NT2/D1 (cell line): ENCODE measurements at regions not wholly inside any gene's neighbourhood (a gene's known extent, or its start where the extent isn't known, plus 50 kb on each side); places are given as distances from the start of the nearest gene placed in this dataset.

ENCODE experiments used
- DNase-seq: peaks from one replicate; pipeline ENCODE4 v3.0.0-alpha.2; 2011; ENCODE audit warnings: low read depth, low spot score
- H3K27me3 ChIP-seq: 2 replicates; pipeline ENCODE4 v1.6.0; 2011; ENCODE audit warnings: mild to moderate bottlenecking; ENCODE audit not compliant: insufficient read length, insufficient read depth
- H3K36me3 ChIP-seq: 2 replicates; pipeline ENCODE4 v1.6.1; 2011; ENCODE audit warnings: mild to moderate bottlenecking, low read length, mixed read lengths; ENCODE audit not compliant: insufficient read depth, insufficient read length
- H3K4me1 ChIP-seq: 2 replicates; pipeline ENCODE4 v1.5.1; 2011; ENCODE audit not compliant: insufficient read depth, insufficient read length
- H3K4me3 ChIP-seq: 2 replicates; pipeline ENCODE4 v1.5.1; 2011; ENCODE audit warnings: low read depth; ENCODE audit not compliant: insufficient read length
- H3K9ac ChIP-seq: 2 replicates; pipeline ENCODE4 v1.6.0; 2011; ENCODE audit warnings: low read depth; ENCODE audit not compliant: insufficient read length
- H3K9me3 ChIP-seq: 2 replicates; pipeline ENCODE4 v1.5.1; 2011; ENCODE audit warnings: mild to moderate bottlenecking, low read length; ENCODE audit not compliant: insufficient read depth
- SUZ12 ChIP-seq: IDR thresholded peaks from 2 replicates; pipeline ENCODE4 v1.6.1; 2011; ENCODE audit not compliant: insufficient read length, insufficient read depth; ENCODE audit errors: extremely low read depth
- YY1 ChIP-seq: IDR thresholded peaks from 2 replicates; pipeline ENCODE4 v1.6.1; 2011; ENCODE audit not compliant: insufficient read length, insufficient read depth
- ZNF274 ChIP-seq: IDR thresholded peaks from 2 replicates; pipeline ENCODE4 v1.6.1; 2011; ENCODE audit warnings: mild to moderate bottlenecking, low read depth, low read length

DNA sequence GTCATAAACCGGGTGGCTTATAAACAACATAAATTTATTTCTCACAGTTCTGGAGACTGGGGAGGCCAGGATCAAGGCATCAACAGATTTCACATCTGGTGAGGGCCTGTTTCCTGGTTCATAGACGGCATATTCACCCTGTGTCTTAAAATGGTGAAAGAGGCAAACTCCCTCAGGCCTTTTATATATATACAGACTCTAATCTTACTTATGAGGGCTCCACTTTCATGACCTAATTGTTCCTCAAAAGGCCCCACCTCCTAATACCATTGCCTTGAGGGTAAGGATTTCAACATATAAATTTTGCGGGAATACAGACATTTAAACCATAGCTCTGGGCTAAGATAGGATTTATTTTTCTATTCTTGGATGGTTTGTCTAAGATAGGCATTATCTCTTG lies 187.2 kb downstream of the PPP1R3A start:
- no peak for DNase-seq
- Histone ChIP-seq H3K9me3 (no peaks in the 10 kb centered on the region), H3K4me1 (no peaks in the 10 kb centered on the region), H3K27me3 (no peaks in the 10 kb centered on the region), H3K4me3 (no peak overlapping the region), H3K9ac (no peak overlapping the region), H3K36me3 (no peaks in the 10 kb centered on the region)
- TF ChIP-seq ZNF274: no peak
- TF ChIP-seq SUZ12: no peak

DNA sequence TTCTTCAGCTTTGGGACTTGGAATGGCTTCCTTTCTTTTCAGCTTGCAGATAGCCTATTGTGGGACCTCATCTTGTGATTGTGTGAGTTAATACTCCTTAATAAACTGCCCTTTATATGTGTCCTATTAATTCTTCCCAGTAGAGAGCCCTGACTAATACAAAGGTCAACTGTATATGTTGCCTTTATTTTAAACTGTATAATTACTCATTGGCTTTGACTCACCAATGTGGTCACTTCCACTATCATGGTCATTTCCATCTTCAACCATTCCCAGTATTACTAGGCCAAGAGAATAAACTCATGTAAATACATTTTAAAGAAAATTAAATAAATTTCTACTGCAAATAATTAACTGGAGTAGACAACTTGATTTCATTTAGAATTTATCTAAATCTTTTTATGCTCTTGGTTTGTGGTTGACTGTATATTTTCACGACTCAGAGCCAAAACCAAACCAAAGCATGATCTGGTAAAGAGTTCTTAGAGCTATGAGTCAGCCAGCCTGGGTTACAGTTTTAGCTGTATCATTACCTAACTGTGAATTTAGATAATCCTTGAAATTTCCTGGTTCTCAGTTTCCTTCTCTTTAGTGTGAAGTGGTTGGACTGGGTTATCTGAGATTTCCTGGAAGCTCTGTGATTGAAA lies 188.4 kb downstream of the PPP1R3A start:
- Histone ChIP-seq H3K9ac (no peak overlapping the region), H3K4me1 (no peaks in the 10 kb centered on the region), H3K4me3 (no peak overlapping the region), H3K36me3 (no peaks in the 10 kb centered on the region), H3K27me3 (no peaks in the 10 kb centered on the region), H3K9me3 (no peaks in the 10 kb centered on the region)
- DNase-seq: no peak
- TF ChIP-seq SUZ12 (no peak), ZNF274 (no peak), YY1 (no peak)

GRCh38 chr7:113727486-113727885 lies 191.3 kb downstream of the PPP1R3A start:
- DNase-seq: no peak
- Histone ChIP-seq H3K9ac (no peak overlapping the region), H3K4me1 (no peaks in the 10 kb centered on the region), H3K36me3 (no peaks in the 10 kb centered on the region), H3K27me3 (no peaks in the 10 kb centered on the region), H3K4me3 (no peak overlapping the region), H3K9me3 (no peaks in the 10 kb centered on the region)
- TF ChIP-seq ZNF274 (no peak), YY1 (no peak), SUZ12 (no peak)

DNA sequence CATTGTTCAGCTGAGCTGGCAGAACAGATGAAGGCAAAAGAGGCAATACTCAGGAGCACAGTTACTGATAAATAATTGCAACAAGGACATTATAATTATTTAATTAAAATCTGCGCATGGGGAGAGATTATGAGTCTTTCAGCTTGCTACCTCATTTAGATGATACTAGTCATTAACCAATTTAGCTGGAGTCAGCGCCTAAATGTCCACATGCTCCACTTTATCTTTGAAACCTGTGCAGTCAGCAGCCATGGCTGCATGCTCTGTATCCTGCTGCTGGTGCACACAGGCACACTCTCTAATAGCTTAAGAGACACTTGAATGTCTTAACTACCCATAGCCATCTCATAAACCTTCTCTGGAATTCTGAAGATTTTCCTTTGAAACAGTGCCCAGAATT lies 196.8 kb downstream of the PPP1R3A start:
- Histone ChIP-seq H3K4me3 (no peak overlapping the region), H3K9me3 (no peaks in the 10 kb centered on the region), H3K36me3 (no peaks in the 10 kb centered on the region), H3K27me3 (no peaks in the 10 kb centered on the region), H3K4me1 (no peaks in the 10 kb centered on the region), H3K9ac (no peak overlapping the region)
- DNase-seq: no peak
- no peak for TF ChIP-seq ZNF274
- no peak for TF ChIP-seq SUZ12
- TF ChIP-seq YY1: no peak

DNA sequence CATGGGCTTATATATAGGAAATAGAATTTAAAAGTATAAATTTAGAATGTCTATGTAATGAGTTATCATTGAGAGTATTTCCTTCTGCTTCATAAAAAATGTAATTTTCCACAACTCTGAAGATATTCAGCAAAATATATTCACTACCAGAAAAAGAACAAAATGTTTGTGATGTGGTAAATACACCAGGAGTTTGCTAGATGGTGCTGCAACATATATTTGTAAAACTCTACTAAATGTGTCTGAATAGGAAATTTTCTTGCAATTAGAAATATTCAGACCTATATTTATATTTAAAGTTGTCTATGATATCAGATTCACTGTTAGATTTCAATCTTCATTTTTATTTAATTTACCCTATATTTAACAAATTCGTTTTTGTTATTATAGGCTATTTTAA lies 201.1 kb downstream of the PPP1R3A start:
- no peak for TF ChIP-seq ZNF274
- no peak for TF ChIP-seq SUZ12
- no peak for TF ChIP-seq YY1
- Histone ChIP-seq H3K36me3 (no peaks in the 10 kb centered on the region), H3K9me3 (no peaks in the 10 kb centered on the region)

GRCh38 chr7:113715981-113716856 lies 202.6 kb downstream of the PPP1R3A start:
- H3K36me3 ChIP-seq: no peaks in the 10 kb centered on the region
- no peaks in the 10 kb centered on the region for H3K4me1 ChIP-seq
- H3K4me3 ChIP-seq: no peak overlapping the region
- no peak overlapping the region for H3K9ac ChIP-seq
- TF ChIP-seq SUZ12 (no peak), ZNF274 (no peak), YY1 (no peak)
- no peak for DNase-seq
- H3K27me3 ChIP-seq: no peaks in the 10 kb centered on the region
- H3K9me3 ChIP-seq: no peaks in the 10 kb centered on the region

More for the DNA sequence above, 201.1 kb downstream of the PPP1R3A start:
- H3K9ac ChIP-seq: no peak overlapping the region
- H3K4me1 ChIP-seq: no peaks in the 10 kb centered on the region
- no peak overlapping the region for H3K4me3 ChIP-seq
- no peaks in the 10 kb centered on the region for H3K27me3 ChIP-seq
- DNase-seq: no peak

DNA sequence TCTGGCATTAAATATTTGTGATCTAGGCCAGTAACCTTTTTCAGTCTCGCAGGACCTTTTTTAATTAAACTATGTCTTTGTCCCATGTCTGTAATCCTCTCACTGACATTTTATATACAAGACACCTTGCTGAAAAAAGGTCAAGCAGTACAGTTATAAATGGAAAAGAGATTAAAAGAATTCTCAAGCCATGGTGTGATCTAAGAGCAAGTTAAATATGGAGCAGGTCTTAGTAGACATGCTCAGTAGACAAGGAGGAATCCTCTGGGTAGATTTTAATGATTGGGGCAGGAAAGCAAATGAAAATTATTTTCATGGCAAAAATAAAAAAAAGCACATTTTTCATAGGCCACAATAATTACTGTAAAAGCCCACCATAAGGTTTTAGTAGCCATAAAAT lies 203.5 kb downstream of the PPP1R3A start:
- H3K9ac ChIP-seq: no peak overlapping the region
- no peak for TF ChIP-seq SUZ12
- no peak for TF ChIP-seq YY1
- TF ChIP-seq ZNF274: no peak
- no peaks in the 10 kb centered on the region for H3K9me3 ChIP-seq
- no peaks in the 10 kb centered on the region for H3K4me1 ChIP-seq
- no peak overlapping the region for H3K4me3 ChIP-seq
- H3K27me3 ChIP-seq: no peaks in the 10 kb centered on the region
- no peaks in the 10 kb centered on the region for H3K36me3 ChIP-seq
- DNase-seq: no peak
